ENCODE measurements at regions not wholly inside any gene's neighbourhood (a gene's known extent, or its start where the extent isn't known, plus 50 kb on each side); places are given as distances from the start of the nearest gene placed in this dataset.
"Not testable (repeated sequence)": the region's sequence is repeated elsewhere in the genome, so short reads cannot be mapped to it uniquely, and the experiment has no call there.

DNA sequence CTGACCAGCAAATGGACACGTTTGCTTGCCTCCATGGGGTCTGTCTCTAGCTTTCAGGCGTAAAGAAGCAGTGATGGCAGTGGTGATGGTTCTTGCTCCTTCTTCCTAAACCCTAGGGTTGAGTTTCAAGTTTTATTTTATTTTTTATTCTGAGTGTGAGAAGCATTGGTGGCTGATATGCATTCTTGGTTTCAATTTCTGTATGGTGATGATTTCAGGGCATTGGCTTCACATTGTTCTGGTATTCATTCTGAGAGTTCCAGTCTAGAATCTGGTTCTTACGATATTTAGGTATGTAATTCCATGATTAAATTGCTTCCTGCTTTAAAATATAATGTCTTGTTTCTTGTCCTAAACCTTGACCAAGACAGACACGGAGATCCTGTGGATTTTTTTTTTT is 444.5 kb upstream of the IMPG1 start:
- ChIA-PET POLR2A (no interaction called here), CTCF (no interaction called here)
- no peak for DNase-seq (ENCODE audit: low read depth, low spot score)
- no peaks in the 10 kb centered on the region for H3K27me3 ChIP-seq (ENCODE audit: control insufficient read depth, insufficient read depth, low read length)
- peaks cover 3% of the 10 kb centered on the region for H3K9me3 ChIP-seq (ENCODE audit: control insufficient read depth, insufficient read depth, low read length)
- no peak overlapping the region for H3K4me3 ChIP-seq (ENCODE audit: low read depth, low read length)
- TF ChIP-seq CTCF (IDR thresholded peaks at IDR 0.05; ENCODE audit: low read depth, low read length): no peak
- no peak overlapping the region for H3K27ac ChIP-seq (ENCODE audit: low read depth, low read length)

GRCh38 chr6:76510489-76510888 is 438.0 kb upstream of the IMPG1 start:
- TF ChIP-seq CTCF (IDR thresholded peaks at IDR 0.05; ENCODE audit: low read depth, low read length): no peak
- Histone ChIP-seq H3K27me3 (ENCODE audit: control insufficient read depth, insufficient read depth, low read length) (no peaks in the 10 kb centered on the region), H3K27ac (ENCODE audit: low read depth, low read length) (no peak overlapping the region), H3K4me3 (ENCODE audit: low read depth, low read length) (no peak overlapping the region), H3K9me3 (ENCODE audit: control insufficient read depth, insufficient read depth, low read length) (peaks cover 3% of the 10 kb centered on the region; the same call in 1 of the 2 replicates)
- no peak for DNase-seq (ENCODE audit: low read depth, low spot score)
- ChIA-PET CTCF (no interaction called here), POLR2A (no interaction called here)

DNA sequence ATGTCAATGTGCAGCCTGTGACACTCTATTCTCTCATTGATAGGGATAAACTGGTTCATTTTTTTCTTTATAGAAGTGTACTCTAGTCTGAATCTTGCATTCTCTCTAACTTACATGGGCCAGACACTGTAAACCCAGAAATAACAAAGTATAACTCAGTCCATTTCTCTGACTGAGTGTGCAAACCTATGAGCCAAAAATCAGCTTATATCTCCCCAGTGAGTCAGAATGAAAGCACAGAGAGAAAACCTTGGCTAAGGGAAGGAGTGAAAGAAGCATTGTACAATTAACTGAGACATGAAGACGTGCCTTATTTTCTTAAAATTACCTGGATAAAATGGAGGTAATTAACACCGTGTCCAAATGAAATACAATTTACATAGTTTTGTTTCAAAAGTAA is 436.9 kb upstream of the IMPG1 start:
- Histone ChIP-seq H3K4me3 (ENCODE audit: low read depth, low read length) (no peak overlapping the region), H3K27ac (ENCODE audit: low read depth, low read length) (no peak overlapping the region), H3K9me3 (ENCODE audit: control insufficient read depth, insufficient read depth, low read length) (peaks cover 3% of the 10 kb centered on the region; the same call in 1 of the 2 replicates), H3K27me3 (ENCODE audit: control insufficient read depth, insufficient read depth, low read length) (no peaks in the 10 kb centered on the region)
- CTCF ChIA-PET: no interaction called here
- DNase-seq (ENCODE audit: low read depth, low spot score): no peak
- POLR2A ChIA-PET: no interaction called here
- TF ChIP-seq CTCF (IDR thresholded peaks at IDR 0.05; ENCODE audit: low read depth, low read length): no peak

- Histone ChIP-seq H3K4me3 (ENCODE audit: low read depth, low read length) (no peak overlapping the region), H3K27ac (ENCODE audit: low read depth, low read length) (no peak overlapping the region), H3K9me3 (ENCODE audit: control insufficient read depth, insufficient read depth, low read length) (0 out of 2 replicates have a peak, but pooled peaks cover 2% of the 10 kb centered on the region), H3K27me3 (ENCODE audit: control insufficient read depth, insufficient read depth, low read length) (no peaks in the 10 kb centered on the region)
- DNase-seq (ENCODE audit: low read depth, low spot score): no peak
- CTCF ChIA-PET: no interaction called here
- no peak for TF ChIP-seq CTCF (IDR thresholded peaks at IDR 0.05; ENCODE audit: low read depth, low read length)
- POLR2A ChIA-PET: no interaction called here
These were observed 434.3 kb upstream of the IMPG1 start for GRCh38 chr6:76506808-76507207.

DNA sequence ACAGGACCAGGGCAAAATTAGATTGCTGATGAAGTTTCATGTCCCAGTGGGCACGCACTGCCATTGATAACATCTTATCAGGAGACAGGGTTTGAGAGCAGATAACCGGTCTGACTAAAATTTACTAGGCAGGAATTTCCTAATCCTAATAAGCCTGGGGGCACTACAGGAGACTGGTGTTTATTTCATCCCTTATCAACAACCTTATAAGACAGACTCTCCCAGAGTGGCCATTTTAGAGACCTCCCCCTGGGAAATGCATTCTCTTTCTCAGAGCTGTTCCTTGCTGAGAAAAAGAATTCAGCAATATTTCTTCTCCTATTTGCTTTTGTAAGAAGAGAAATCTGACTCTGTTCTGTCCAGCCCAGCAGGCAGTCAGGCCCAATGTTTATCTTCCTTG is 423.4 kb upstream of the IMPG1 start:
- H3K27ac ChIP-seq (ENCODE audit: low read depth, low read length): no peak overlapping the region
- DNase-seq (ENCODE audit: low read depth, low spot score): no peak
- ChIA-PET CTCF (no interaction called here), POLR2A (no interaction called here)
- no peak for TF ChIP-seq CTCF (IDR thresholded peaks at IDR 0.05; ENCODE audit: low read depth, low read length)
- H3K4me3 ChIP-seq (ENCODE audit: low read depth, low read length): no peak overlapping the region
- no peaks in the 10 kb centered on the region for H3K27me3 ChIP-seq (ENCODE audit: control insufficient read depth, insufficient read depth, low read length)
- H3K9me3 ChIP-seq (ENCODE audit: control insufficient read depth, insufficient read depth, low read length): peaks cover 10% of the 10 kb centered on the region; the same call in 1 of the 2 replicates

DNA sequence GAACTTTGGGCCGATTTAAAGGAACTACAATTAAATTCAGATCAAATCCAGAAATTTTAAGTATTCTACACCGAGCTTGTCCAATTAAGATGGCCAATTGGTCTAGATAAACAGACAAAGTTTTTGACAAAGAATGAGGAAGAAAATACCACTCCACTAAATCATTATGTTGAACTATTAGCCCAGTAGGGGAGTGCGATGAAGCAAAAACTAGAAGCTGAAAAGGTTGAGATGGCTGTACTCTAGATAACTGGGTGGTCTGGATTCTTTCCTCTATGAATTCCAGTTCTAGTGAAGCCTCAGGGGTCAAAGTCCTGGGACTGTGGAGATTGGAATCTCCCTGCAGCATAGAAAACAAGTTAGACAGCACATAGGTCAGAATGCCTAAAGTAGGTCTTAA is 418.9 kb upstream of the IMPG1 start:
- H3K27me3 ChIP-seq (ENCODE audit: control insufficient read depth, insufficient read depth, low read length); POLR2A ChIA-PET; H3K9me3 ChIP-seq (ENCODE audit: control insufficient read depth, insufficient read depth, low read length); DNase-seq (ENCODE audit: low read depth, low spot score); H3K4me3 ChIP-seq (ENCODE audit: low read depth, low read length); H3K27ac ChIP-seq (ENCODE audit: low read depth, low read length); CTCF ChIA-PET: not testable (repeated sequence)
